Activated naive CD4-positive, alpha-beta T cell treated with anti-CD3 and anti-CD28 coated beads, Interleukin-2, amount 50 U/mL, for 72 hours (primary cell): ENCODE measurements at regions not wholly inside any gene's neighbourhood (a gene's known extent, or its start where the extent isn't known, plus 50 kb on each side); places are given as distances from the start of the nearest gene placed in this dataset.
A peak's percentile ranks its signal among the peaks of the same experiment; 100 is the strongest.

Experiments used
- ATAC-seq, 2 donors: fragments of 150-1000 bp; cut with Tn5 transposase; 2 replicates each; pipeline ENCODE4 v1.10.0; 2021; ENCODE audit warnings: mild to moderate bottlenecking in 2 of 2, moderate library complexity in 2 of 2
- DNase-seq, 2 donors: peaks; one replicate each; pipeline ENCODE4 v3.0.0; 2021 to 2022; ENCODE audit warnings: low spot score in 2 of 2
- H3K27ac Mint-ChIP-seq, 2 donors: one replicate each; pipeline ENCODE4 v1.8.0; 2022; ENCODE audit warnings: mild to moderate bottlenecking in 2 of 2, mixed read lengths in 2 of 2
- H3K36me3 Mint-ChIP-seq, 2 donors: one replicate each; pipeline ENCODE4 v1.8.0; 2022; ENCODE audit warnings: mixed read lengths in 2 of 2
- H3K9me3 Mint-ChIP-seq, 2 donors: one replicate each; pipeline ENCODE4 v1.8.0; 2022; ENCODE audit warnings: mixed read lengths in 2 of 2

GRCh38 chr6:79864421-79864820 lies 82.9 kb downstream of the ELOVL4 start:
- DNase-seq = no peak
- no peak for ATAC-seq
- H3K36me3 Mint-ChIP-seq = no peaks in the 10 kb centered on the region
- no peaks in the 10 kb centered on the region for H3K9me3 Mint-ChIP-seq
- H3K27ac Mint-ChIP-seq = no peak overlapping the region

- no peaks in the 10 kb centered on the region for H3K36me3 Mint-ChIP-seq
- no peaks in the 10 kb centered on the region for H3K9me3 Mint-ChIP-seq
- no peak for ATAC-seq
- DNase-seq = no peak
- H3K27ac Mint-ChIP-seq = no peak overlapping the region
Observed at GRCh38 chr6:79864001-79864400, 83.4 kb downstream of the ELOVL4 start.

- ATAC-seq = no peak
- Mint-ChIP-seq H3K9me3 (no peaks in the 10 kb centered on the region), H3K36me3 (no peaks in the 10 kb centered on the region), H3K27ac (no peak overlapping the region)
- DNase-seq = no peak
Observed at GRCh38 chr6:79863566-79863965, 83.8 kb downstream of the ELOVL4 start.

- Mint-ChIP-seq H3K27ac (no peak overlapping the region), H3K9me3 (no peaks in the 10 kb centered on the region), H3K36me3 (no peaks in the 10 kb centered on the region)
- no peak for ATAC-seq
- no peak for DNase-seq
Observed at GRCh38 chr6:79862711-79863110, 84.6 kb downstream of the ELOVL4 start.

- Mint-ChIP-seq H3K36me3 (no peaks in the 10 kb centered on the region), H3K9me3 (no peaks in the 10 kb centered on the region), H3K27ac (no peak overlapping the region)
- DNase-seq (no peak), ATAC-seq (no peak)
Observed at GRCh38 chr6:79862126-79862525, 85.2 kb downstream of the ELOVL4 start.

GRCh38 chr6:79861023-79861422 lies 86.3 kb downstream of the ELOVL4 start:
- no peaks in the 10 kb centered on the region for H3K9me3 Mint-ChIP-seq
- no peak for ATAC-seq
- no peaks in the 10 kb centered on the region for H3K36me3 Mint-ChIP-seq
- no peak overlapping the region for H3K27ac Mint-ChIP-seq
- DNase-seq = no peak

GRCh38 chr6:79847426-79847825 lies 99.9 kb downstream of the ELOVL4 start:
- DNase-seq (no peak), ATAC-seq (no peak)
- H3K27ac Mint-ChIP-seq = no peak overlapping the region
- H3K9me3 Mint-ChIP-seq = no peaks in the 10 kb centered on the region
- no peaks in the 10 kb centered on the region for H3K36me3 Mint-ChIP-seq

GRCh38 chr6:79842376-79843040 lies 104.8 kb downstream of the ELOVL4 start:
- Mint-ChIP-seq H3K27ac (no peak overlapping the region), H3K36me3 (no peaks in the 10 kb centered on the region), H3K9me3 (peaks cover 4% of the 10 kb centered on the region in 2 donors)
- no peak for DNase-seq
- ATAC-seq = peak in 1 of 2 donors; percentile 65

GRCh38 chr6:79841577-79842375 lies 105.6 kb downstream of the ELOVL4 start:
- no peak overlapping the region for H3K27ac Mint-ChIP-seq
- ATAC-seq = peak in 1 of 2 donors; percentile 28
- no peaks in the 10 kb centered on the region for H3K36me3 Mint-ChIP-seq
- H3K9me3 Mint-ChIP-seq = peaks cover 4% of the 10 kb centered on the region in 2 donors
- DNase-seq = no peak

GRCh38 chr6:79838851-79839250 lies 108.5 kb downstream of the ELOVL4 start:
- no peaks in the 10 kb centered on the region for H3K36me3 Mint-ChIP-seq
- no peak for DNase-seq

GRCh38 chr6:79833964-79834284 lies 113.4 kb downstream of the ELOVL4 start:
- DNase-seq (no peak), ATAC-seq (no peak)
- H3K9me3 Mint-ChIP-seq = no peaks in the 10 kb centered on the region
- no peak overlapping the region for H3K27ac Mint-ChIP-seq
- no peaks in the 10 kb centered on the region for H3K36me3 Mint-ChIP-seq

More at GRCh38 chr6:79838851-79839250, 108.5 kb downstream of the ELOVL4 start:
- Mint-ChIP-seq H3K9me3 (peaks cover 4% of the 10 kb centered on the region in 2 donors), H3K27ac (no peak overlapping the region)
- ATAC-seq = no peak

- ATAC-seq (no peak), DNase-seq (no peak)
- Mint-ChIP-seq H3K36me3 (no peaks in the 10 kb centered on the region), H3K9me3 (no peaks in the 10 kb centered on the region), H3K27ac (no peak overlapping the region)
Observed at GRCh38 chr6:79833264-79833963, 113.9 kb downstream of the ELOVL4 start.

GRCh38 chr6:79832723-79833122 lies 114.6 kb downstream of the ELOVL4 start:
- ATAC-seq = no peak
- Mint-ChIP-seq H3K9me3 (no peaks in the 10 kb centered on the region), H3K27ac (no peak overlapping the region), H3K36me3 (no peaks in the 10 kb centered on the region)
- DNase-seq = no peak

GRCh38 chr6:79824202-79824601 lies 123.2 kb downstream of the ELOVL4 start:
- Mint-ChIP-seq H3K9me3 (peaks cover 0 to 5% of the 10 kb centered on the region in 2 donors), H3K36me3 (no peaks in the 10 kb centered on the region), H3K27ac (no peak overlapping the region)
- no peak for DNase-seq
- no peak for ATAC-seq

GRCh38 chr6:79821859-79822258 lies 125.5 kb downstream of the ELOVL4 start:
- no peaks in the 10 kb centered on the region for H3K36me3 Mint-ChIP-seq

GRCh38 chr6:79818471-79818870 lies 128.9 kb downstream of the ELOVL4 start:
- Mint-ChIP-seq H3K27ac (no peak overlapping the region), H3K36me3 (no peaks in the 10 kb centered on the region), H3K9me3 (no peaks in the 10 kb centered on the region)
- DNase-seq (no peak), ATAC-seq (no peak)

More at GRCh38 chr6:79821859-79822258, 125.5 kb downstream of the ELOVL4 start:
- ATAC-seq = no peak
- no peak for DNase-seq
- peaks cover 0 to 5% of the 10 kb centered on the region in 2 donors for H3K9me3 Mint-ChIP-seq
- no peak overlapping the region for H3K27ac Mint-ChIP-seq

GRCh38 chr6:79814940-79815339 lies 132.4 kb downstream of the ELOVL4 start:
- no peak overlapping the region for H3K27ac Mint-ChIP-seq
- H3K9me3 Mint-ChIP-seq = no peaks in the 10 kb centered on the region
- no peak for DNase-seq
- ATAC-seq = no peak
- H3K36me3 Mint-ChIP-seq = no peaks in the 10 kb centered on the region
